Nephron progenitor cell (in vitro differentiated cells): ENCODE measurements at regions not wholly inside any gene's neighbourhood (a gene's known extent, or its start where the extent isn't known, plus 50 kb on each side); places are given as distances from the start of the nearest gene placed in this dataset.
"Not testable (repeated sequence)": the region's sequence is repeated elsewhere in the genome, so short reads cannot be mapped to it uniquely, and the experiment has no call there.

ENCODE experiments used
- DNase-seq: peaks from one replicate; pipeline ENCODE4 v3.0.0; 2021
- H3K27ac Mint-ChIP-seq: 2 replicates; pipeline ENCODE4 v1.8.0; 2021; ENCODE audit warnings: mild to moderate bottlenecking, moderate library complexity, mixed read lengths
- H3K27me3 Mint-ChIP-seq: 2 replicates; pipeline ENCODE4 v1.8.0; 2021; ENCODE audit warnings: mild to moderate bottlenecking, low read depth, mixed read lengths; ENCODE audit not compliant: poor library complexity
- H3K36me3 Mint-ChIP-seq: 2 replicates; pipeline ENCODE4 v1.8.0; 2021; ENCODE audit warnings: low read depth, mixed read lengths
- H3K4me1 Mint-ChIP-seq: 2 replicates; pipeline ENCODE4 v1.8.0; 2021; ENCODE audit warnings: mixed read lengths
- H3K4me3 Mint-ChIP-seq: 2 replicates; pipeline ENCODE4 v1.8.0; 2021; ENCODE audit warnings: mild to moderate bottlenecking, moderate library complexity, mixed read lengths
- H3K9me3 Mint-ChIP-seq: 2 replicates; pipeline ENCODE4 v1.8.0; 2021; ENCODE audit warnings: mild to moderate bottlenecking, moderate library complexity, mixed read lengths
- TF ChIP-seq, protein P1 (sequence below): fragments of 200-600 bp; sonication (generic); IDR thresholded peaks from 2 replicates; pipeline ENCODE4 v1.5.0; 2021; ENCODE audit warnings: antibody characterized with exemption

DNA sequence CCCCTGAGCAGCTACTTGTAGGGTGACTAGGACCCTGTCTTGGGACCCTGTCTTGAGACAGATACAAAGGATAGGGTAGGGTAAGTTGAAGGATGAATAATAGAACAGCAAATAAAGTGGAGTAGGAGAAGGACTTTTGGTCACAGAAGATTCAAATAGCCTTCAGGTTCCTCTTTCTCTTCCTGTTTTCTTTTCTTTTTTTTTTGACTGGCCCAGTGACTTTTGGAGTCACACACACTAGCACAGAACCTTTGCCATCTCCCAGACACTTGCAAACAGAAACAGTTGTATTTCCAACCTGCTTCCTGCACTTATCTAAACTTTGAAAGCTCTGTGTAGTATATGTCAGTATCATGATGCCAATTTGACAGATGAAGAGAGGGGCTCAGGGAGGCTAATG lies 108.2 kb downstream of the TDRD15 start:
- Mint-ChIP-seq H3K36me3 (no peaks in the 10 kb centered on the region), H3K27me3 (peaks cover 8% of the 10 kb centered on the region), H3K9me3 (no peaks in the 10 kb centered on the region), H3K4me1 (no peaks in the 10 kb centered on the region), H3K27ac (no peak overlapping the region), H3K4me3 (no peak overlapping the region)
- no peak for DNase-seq
- TF ChIP-seq, protein P1, sequence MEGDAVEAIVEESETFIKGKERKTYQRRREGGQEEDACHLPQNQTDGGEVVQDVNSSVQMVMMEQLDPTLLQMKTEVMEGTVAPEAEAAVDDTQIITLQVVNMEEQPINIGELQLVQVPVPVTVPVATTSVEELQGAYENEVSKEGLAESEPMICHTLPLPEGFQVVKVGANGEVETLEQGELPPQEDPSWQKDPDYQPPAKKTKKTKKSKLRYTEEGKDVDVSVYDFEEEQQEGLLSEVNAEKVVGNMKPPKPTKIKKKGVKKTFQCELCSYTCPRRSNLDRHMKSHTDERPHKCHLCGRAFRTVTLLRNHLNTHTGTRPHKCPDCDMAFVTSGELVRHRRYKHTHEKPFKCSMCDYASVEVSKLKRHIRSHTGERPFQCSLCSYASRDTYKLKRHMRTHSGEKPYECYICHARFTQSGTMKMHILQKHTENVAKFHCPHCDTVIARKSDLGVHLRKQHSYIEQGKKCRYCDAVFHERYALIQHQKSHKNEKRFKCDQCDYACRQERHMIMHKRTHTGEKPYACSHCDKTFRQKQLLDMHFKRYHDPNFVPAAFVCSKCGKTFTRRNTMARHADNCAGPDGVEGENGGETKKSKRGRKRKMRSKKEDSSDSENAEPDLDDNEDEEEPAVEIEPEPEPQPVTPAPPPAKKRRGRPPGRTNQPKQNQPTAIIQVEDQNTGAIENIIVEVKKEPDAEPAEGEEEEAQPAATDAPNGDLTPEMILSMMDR, result no peak

DNA sequence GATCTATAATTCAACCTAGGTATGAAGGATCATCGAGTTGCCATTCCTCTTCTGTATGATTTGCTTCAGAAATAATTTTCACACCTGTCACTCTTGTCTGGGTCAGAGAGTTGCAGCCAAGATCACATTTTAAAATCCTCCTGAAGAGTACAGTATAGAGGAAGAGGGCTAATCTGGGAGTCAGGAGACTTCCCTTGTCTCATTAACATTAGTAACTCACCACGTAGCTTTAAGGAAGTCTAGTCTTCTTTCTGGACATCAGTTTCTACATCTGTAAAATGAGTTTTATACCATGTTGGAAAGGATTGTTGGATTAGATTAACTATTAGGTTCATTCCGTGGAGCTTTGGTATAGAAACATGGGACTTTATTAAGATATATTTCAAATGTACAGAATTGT lies 109.4 kb downstream of the TDRD15 start:
- Mint-ChIP-seq H3K27me3 (peaks cover 11% of the 10 kb centered on the region), H3K4me1 (no peaks in the 10 kb centered on the region), H3K27ac (no peak overlapping the region), H3K36me3 (no peaks in the 10 kb centered on the region), H3K9me3 (no peaks in the 10 kb centered on the region), H3K4me3 (no peak overlapping the region)
- no peak for DNase-seq
- TF ChIP-seq, protein P1, result no peak

DNA sequence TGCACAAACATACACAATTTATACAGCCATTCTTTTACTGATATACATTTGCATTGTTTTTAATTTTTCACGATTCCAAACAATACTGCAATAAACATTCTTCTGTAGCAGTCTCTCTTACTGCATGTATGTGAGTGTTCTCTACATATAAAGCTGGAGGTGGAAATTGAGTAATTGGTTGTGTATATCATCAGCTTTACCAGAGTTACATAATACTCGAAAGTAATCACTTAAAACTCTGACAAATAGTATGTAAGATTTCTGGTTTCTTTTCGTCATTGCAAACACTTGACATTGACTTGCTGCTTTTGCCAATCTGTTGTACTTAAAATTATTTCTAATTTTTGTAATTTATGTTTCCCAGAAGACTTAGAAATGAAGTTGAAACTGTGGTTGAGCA lies 110.2 kb downstream of the TDRD15 start:
- H3K27me3 Mint-ChIP-seq, result peaks cover 11% of the 10 kb centered on the region
- no peak overlapping the region for H3K27ac Mint-ChIP-seq
- no peaks in the 10 kb centered on the region for H3K4me1 Mint-ChIP-seq
- TF ChIP-seq, protein P1, result no peak
- no peaks in the 10 kb centered on the region for H3K36me3 Mint-ChIP-seq
- H3K9me3 Mint-ChIP-seq, result no peaks in the 10 kb centered on the region
- no peak overlapping the region for H3K4me3 Mint-ChIP-seq
- no peak for DNase-seq

DNA sequence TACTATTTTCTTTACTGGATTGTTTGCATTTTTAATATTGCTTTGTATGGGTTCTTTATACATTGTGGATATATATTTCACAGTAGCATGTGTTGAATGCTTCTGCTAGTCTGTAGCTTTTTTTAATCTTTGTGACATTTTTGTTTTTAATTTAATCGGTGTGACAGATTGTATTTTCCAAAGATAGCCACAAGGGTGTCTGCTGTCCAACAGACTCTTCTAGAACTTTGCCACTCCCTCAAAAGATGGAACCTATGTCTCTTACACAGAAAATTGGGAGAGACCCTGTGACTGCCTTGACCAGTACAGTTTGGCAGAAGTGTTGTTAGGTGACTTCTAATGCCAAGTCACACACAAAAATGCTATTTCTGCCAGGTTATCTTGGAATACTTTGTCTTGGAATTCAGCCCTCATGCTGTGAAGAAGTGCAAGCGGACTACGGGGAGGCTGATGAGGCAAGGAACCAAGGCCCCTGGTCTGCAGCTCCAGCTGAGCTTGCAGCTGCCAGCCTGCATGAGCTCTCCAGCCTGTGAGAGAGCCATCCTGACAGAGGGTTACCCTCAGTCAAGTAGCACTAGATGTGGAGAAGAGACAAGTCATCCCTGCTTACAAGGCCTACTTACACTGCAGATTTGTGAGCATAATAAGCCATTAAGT lies 110.8 kb downstream of the TDRD15 start:
- H3K4me1 Mint-ChIP-seq, result no peaks in the 10 kb centered on the region
- TF ChIP-seq, protein P1, result no peak
- H3K4me3 Mint-ChIP-seq, result no peak overlapping the region
- no peak for DNase-seq
- no peaks in the 10 kb centered on the region for H3K9me3 Mint-ChIP-seq
- no peak overlapping the region for H3K27ac Mint-ChIP-seq
- no peaks in the 10 kb centered on the region for H3K36me3 Mint-ChIP-seq
- peaks cover 11% of the 10 kb centered on the region for H3K27me3 Mint-ChIP-seq

DNA sequence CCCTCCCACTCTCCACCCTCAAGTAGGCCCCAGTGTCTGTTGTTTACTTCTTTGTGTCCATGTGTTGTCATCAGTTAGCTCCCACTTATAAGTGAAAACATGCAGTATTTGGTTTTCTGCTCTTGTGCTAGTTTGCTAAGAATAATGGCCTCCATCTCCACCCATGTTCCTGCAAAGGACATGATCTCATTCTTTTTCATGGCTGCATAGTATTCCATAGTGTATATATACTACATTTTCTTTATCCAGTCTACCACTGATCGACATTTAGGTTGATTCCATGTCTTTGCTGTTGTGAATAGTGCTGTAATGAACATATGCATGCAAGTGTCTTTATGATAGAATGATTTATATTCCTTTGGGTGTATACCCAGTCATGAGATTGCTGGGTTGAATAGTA lies 116.0 kb downstream of the TDRD15 start:
- H3K27ac Mint-ChIP-seq, H3K27me3 Mint-ChIP-seq, H3K4me1 Mint-ChIP-seq, H3K4me3 Mint-ChIP-seq, H3K36me3 Mint-ChIP-seq, DNase-seq: not testable (repeated sequence)
- H3K9me3 Mint-ChIP-seq, result peaks cover 16% of the 10 kb centered on the region

DNA sequence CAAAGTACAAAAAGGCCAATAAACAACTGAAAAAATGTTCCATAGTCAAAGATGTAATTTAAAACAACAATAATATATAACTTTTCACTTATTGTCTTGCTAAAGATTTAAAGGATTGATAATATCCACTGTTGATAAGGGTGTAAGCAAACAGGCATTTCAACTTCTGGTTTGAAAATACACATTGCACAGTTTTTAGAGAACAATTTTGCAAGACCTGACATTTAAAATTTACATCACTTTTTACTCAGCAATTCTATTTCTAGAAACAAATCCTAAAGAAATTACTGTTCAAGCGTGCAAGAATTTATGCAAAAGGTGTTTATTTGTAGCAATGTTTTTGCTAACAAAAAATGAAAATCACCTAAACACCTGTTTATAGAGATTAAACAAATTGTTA lies 120.4 kb downstream of the TDRD15 start:
- no peak overlapping the region for H3K4me3 Mint-ChIP-seq
- no peak for DNase-seq
- no peak overlapping the region for H3K27ac Mint-ChIP-seq
- H3K36me3 Mint-ChIP-seq, result no peaks in the 10 kb centered on the region
- peaks cover 9% of the 10 kb centered on the region for H3K27me3 Mint-ChIP-seq
- TF ChIP-seq, protein P1, result no peak
- peaks cover 16% of the 10 kb centered on the region for H3K9me3 Mint-ChIP-seq
- no peaks in the 10 kb centered on the region for H3K4me1 Mint-ChIP-seq
